CD4-positive, alpha-beta T cell (primary cell): ENCODE measurements at regions not wholly inside any gene's neighbourhood (a gene's known extent, or its start where the extent isn't known, plus 50 kb on each side); places are given as distances from the start of the nearest gene placed in this dataset.

Experiments
- ATAC-seq: fragments of 200-7000 bp; cut with Tn5 transposase; one replicate; pipeline ENCODE4 v1.10.0; 2022; ENCODE audit warnings: mild to moderate bottlenecking; ENCODE audit not compliant: poor library complexity
- CTCF ChIA-PET: fragments of 350-600 bp; sonication (Branson Sonifier 250); formaldehyde crosslinking; loops from one replicate; lab custom pipeline; 2021; ENCODE audit warnings: antibody characterized with exemption, inconsistent platforms; lab: Charles Lee
- POLR2A ChIA-PET: fragments of 350-600 bp; sonication (Branson Sonifier 250); formaldehyde crosslinking; loops from one replicate; lab custom pipeline; 2021; ENCODE audit warnings: antibody characterized with exemption, inconsistent platforms; lab: Charles Lee
- DNase-seq, 14 experiments: peaks; one replicate each; pipeline ENCODE4 v3.0.0-alpha.2; 2013 to 2020; ENCODE audit warnings: mixed read lengths in 2 of 14
- H3K27ac ChIP-seq, 2 donors: one replicate each; pipeline versions ENCODE4 v1.5.1 to v1.7.0; 2013; ENCODE audit warnings: low read length in 2 of 2, low read depth in 1 of 2, mild to moderate bottlenecking in 1 of 2
- H3K27me3 ChIP-seq, 2 experiments: 1 replicate in 1 of 2; 2 replicates in 1 of 2; pipeline versions ENCODE4 v1.6.1 to v1.7.0; 2013; ENCODE audit warnings: low read length in 2 of 2, control low read depth in 1 of 2, mild to moderate bottlenecking in 1 of 2, moderate library complexity in 1 of 2; ENCODE audit not compliant: insufficient read depth in 2 of 2, control insufficient read depth in 1 of 2
- H3K36me3 ChIP-seq: one replicate; pipeline ENCODE4 v1.6.1; 2013; ENCODE audit warnings: low read length, control low read depth; ENCODE audit not compliant: insufficient read depth
- H3K4me1 ChIP-seq: one replicate; pipeline ENCODE4 v1.6.1; 2013; ENCODE audit warnings: low read length, control low read depth; ENCODE audit not compliant: insufficient read depth
- H3K4me3 ChIP-seq: one replicate; pipeline ENCODE4 v1.5.1; 2013; ENCODE audit warnings: mild to moderate bottlenecking, low read length, moderate library complexity
- H3K9me3 ChIP-seq, 2 experiments: 1 replicate in 1 of 2; 2 replicates in 1 of 2; pipeline versions ENCODE4 v1.6.1 to v1.7.0; 2013; ENCODE audit warnings: low read length in 2 of 2, mild to moderate bottlenecking in 2 of 2, control low read depth in 1 of 2, moderate library complexity in 1 of 2; ENCODE audit not compliant: control insufficient read depth in 1 of 2, insufficient read depth in 1 of 2
- H3K27ac Mint-ChIP-seq: one replicate; pipeline ENCODE4 v1.8.0; 2020; ENCODE audit warnings: mixed read lengths
- H3K27me3 Mint-ChIP-seq: one replicate; pipeline ENCODE4 v1.8.0; 2021; ENCODE audit warnings: mixed read lengths
- H3K36me3 Mint-ChIP-seq: one replicate; pipeline ENCODE4 v1.8.0; 2021; ENCODE audit warnings: low read depth, mixed read lengths
- H3K4me1 Mint-ChIP-seq: one replicate; pipeline ENCODE4 v1.8.0; 2021; ENCODE audit warnings: low read depth, mixed read lengths
- H3K4me3 Mint-ChIP-seq: one replicate; pipeline ENCODE4 v1.8.0; 2020; ENCODE audit warnings: mild to moderate bottlenecking, mixed read lengths
- H3K9me3 Mint-ChIP-seq: one replicate; pipeline ENCODE4 v1.8.0; 2020; ENCODE audit warnings: mixed read lengths
- CTCF ChIP-seq: fragments of 200-600 bp; IDR thresholded peaks from one replicate; pipeline ENCODE4 v1.8.0; 2022; ENCODE audit warnings: antibody characterized with exemption, mild to moderate bottlenecking
- intact Hi-C, 2 experiments: fragments of 100-400 bp; cut with DNase I in 1 of 2; cut with micrococcal nuclease in 1 of 2; formaldehyde crosslinking; loops; one replicate each; pipeline versions ENCODE4 v1.15.1 to v1.9.0; 2023 to 2025; cut with DNase I, micrococcal nuclease

- ATAC-seq (no peak), DNase-seq (no peak)
- peaks cover 5% of the 10 kb centered on the region for H3K27me3 Mint-ChIP-seq
- H3K36me3 ChIP-seq, result no peaks in the 10 kb centered on the region
- intact Hi-C loops, result loop anchor here in 1 of 2 experiments (10.0 kb wide), 1 partner anchor 59 kb away; no protein-coding TSS in a partner anchor
- H3K36me3 Mint-ChIP-seq, result no peaks in the 10 kb centered on the region
- TF ChIP-seq CTCF, result no peak
- peaks cover 0 to 5% of the 10 kb centered on the region in 2 experiments for H3K27me3 ChIP-seq
- H3K4me1 Mint-ChIP-seq, result no peaks in the 10 kb centered on the region
- POLR2A ChIA-PET, result no interaction called here
- H3K9me3 ChIP-seq, result no peaks in the 10 kb centered on the region
- CTCF ChIA-PET, result no interaction called here
- no peak overlapping the region for H3K4me3 ChIP-seq
- no peaks in the 10 kb centered on the region for H3K9me3 Mint-ChIP-seq
- no peak overlapping the region for H3K4me3 Mint-ChIP-seq
- no peak overlapping the region for H3K27ac ChIP-seq
- H3K4me1 ChIP-seq, result no peaks in the 10 kb centered on the region
- no peak overlapping the region for H3K27ac Mint-ChIP-seq
These were observed 243.8 kb downstream of the CDK5RAP2 start for GRCh38 chr9:120336021-120336752.

GRCh38 chr9:120331913-120332312 lies 248.1 kb downstream of the CDK5RAP2 start:
- no peak for DNase-seq
- intact Hi-C loops, result loop anchor here in 1 of 2 experiments (10.0 kb wide), 1 partner anchor 63 kb away; no protein-coding TSS in a partner anchor
- H3K4me1 ChIP-seq, result no peaks in the 10 kb centered on the region

GRCh38 chr9:120330031-120330430 lies 249.9 kb downstream of the CDK5RAP2 start:
- no peaks in the 10 kb centered on the region for H3K36me3 ChIP-seq
- Mint-ChIP-seq H3K4me1 (no peaks in the 10 kb centered on the region), H3K36me3 (no peaks in the 10 kb centered on the region), H3K9me3 (no peaks in the 10 kb centered on the region), H3K27ac (no peak overlapping the region), H3K4me3 (no peak overlapping the region), H3K27me3 (peaks cover 11% of the 10 kb centered on the region)
- H3K4me1 ChIP-seq, result no peaks in the 10 kb centered on the region
- no peaks in the 10 kb centered on the region for H3K27me3 ChIP-seq
- CTCF ChIA-PET, result interaction anchor here (0.5 kb wide), 1 partner anchor 420 kb away, joined by 3 read pairs; no protein-coding TSS in a partner anchor
- no peak for TF ChIP-seq CTCF
- no peaks in the 10 kb centered on the region for H3K9me3 ChIP-seq
- no peak overlapping the region for H3K4me3 ChIP-seq
- DNase-seq (no peak), ATAC-seq (no peak)
- H3K27ac ChIP-seq, result no peak overlapping the region
- intact Hi-C loops, result loop anchor here in 1 of 2 experiments (10.0 kb wide), 1 partner anchor 65 kb away; no protein-coding TSS in a partner anchor
- POLR2A ChIA-PET, result no interaction called here

More at GRCh38 chr9:120331913-120332312, 248.1 kb downstream of the CDK5RAP2 start:
- Mint-ChIP-seq H3K4me1 (no peaks in the 10 kb centered on the region), H3K27ac (no peak overlapping the region), H3K9me3 (no peaks in the 10 kb centered on the region), H3K4me3 (no peak overlapping the region), H3K36me3 (no peaks in the 10 kb centered on the region), H3K27me3 (peaks cover 7% of the 10 kb centered on the region)
- no peak for TF ChIP-seq CTCF
- H3K4me3 ChIP-seq, result no peak overlapping the region
- no peaks in the 10 kb centered on the region for H3K9me3 ChIP-seq
- POLR2A ChIA-PET, result no interaction called here
- ATAC-seq, result no peak
- no peak overlapping the region for H3K27ac ChIP-seq
- CTCF ChIA-PET, result no interaction called here
- peaks cover 0 to 5% of the 10 kb centered on the region in 2 experiments for H3K27me3 ChIP-seq
- no peaks in the 10 kb centered on the region for H3K36me3 ChIP-seq
